ENCODE measurements at regions not wholly inside any gene's neighbourhood (a gene's known extent, or its start where the extent isn't known, plus 50 kb on each side); places are given as distances from the start of the nearest gene placed in this dataset.

DNA sequence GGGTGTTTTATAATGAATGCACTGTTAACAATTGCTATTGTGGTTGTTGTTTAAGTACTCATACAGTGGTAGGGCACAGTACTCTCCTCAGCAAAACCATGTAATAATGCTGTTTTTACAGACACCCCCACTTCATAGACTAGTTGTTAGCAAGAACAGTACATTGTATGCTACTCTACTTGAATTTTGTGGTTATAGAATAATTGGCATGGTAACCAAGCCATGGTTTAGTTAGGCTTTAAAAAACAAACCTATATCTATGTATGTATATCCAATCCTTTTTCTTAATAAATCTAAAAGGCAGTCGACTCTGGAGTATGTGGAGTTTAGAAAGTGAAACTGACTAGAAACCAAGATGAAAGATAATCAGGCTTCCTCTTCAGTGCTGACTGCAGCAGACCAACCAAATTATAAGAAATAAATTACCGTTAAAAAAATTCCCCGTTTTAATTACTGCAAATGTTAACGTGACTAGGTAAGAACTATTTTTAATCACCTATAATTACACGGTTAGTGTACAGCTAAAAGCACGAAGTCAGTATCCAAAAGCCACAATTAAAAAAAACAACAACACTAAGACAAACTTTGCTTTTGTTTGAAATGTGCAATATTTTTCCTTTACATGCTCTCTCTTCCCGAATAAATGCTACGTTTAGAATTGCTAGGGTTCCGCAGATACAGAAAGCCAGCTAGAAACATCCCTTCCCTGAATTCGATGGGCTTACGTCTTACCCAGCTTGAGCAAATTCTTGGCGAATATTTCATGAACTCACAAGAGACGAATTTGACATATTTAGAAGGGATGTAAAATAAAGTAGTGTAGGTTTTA, 113.3 kb upstream of the SERTAD2 start:
- H3K36me3 ChIP-seq (replicated peaks; ENCODE audit: insufficient read depth, low read length): no peaks in the 10 kb centered on the region
- peak overlapping the region; percentile 83 for H2AFZ ChIP-seq (ENCODE audit: low read length)
- H3F3A ChIP-seq (ENCODE audit: insufficient read depth, low read length): peaks cover 22% of the 10 kb centered on the region
- peak overlapping the region; percentile 64 for H3K4me3 ChIP-seq (ENCODE audit: low read length)
- no peaks in the 10 kb centered on the region for H3K27me3 ChIP-seq (replicated peaks; ENCODE audit: insufficient read depth, low read length)
- H3K9me2 ChIP-seq (replicated peaks; ENCODE audit: insufficient read depth, low read length): no peaks in the 10 kb centered on the region
- TF ChIP-seq EZH2phosphoT487 (IDR thresholded peaks at IDR 0.05; ENCODE audit: low read length) (no peak), EZH2 (optimal IDR thresholded peaks at IDR 0.05; ENCODE audit: low read depth, low read length) (no peak)
- TF ChIP-seq, protein P1, sequence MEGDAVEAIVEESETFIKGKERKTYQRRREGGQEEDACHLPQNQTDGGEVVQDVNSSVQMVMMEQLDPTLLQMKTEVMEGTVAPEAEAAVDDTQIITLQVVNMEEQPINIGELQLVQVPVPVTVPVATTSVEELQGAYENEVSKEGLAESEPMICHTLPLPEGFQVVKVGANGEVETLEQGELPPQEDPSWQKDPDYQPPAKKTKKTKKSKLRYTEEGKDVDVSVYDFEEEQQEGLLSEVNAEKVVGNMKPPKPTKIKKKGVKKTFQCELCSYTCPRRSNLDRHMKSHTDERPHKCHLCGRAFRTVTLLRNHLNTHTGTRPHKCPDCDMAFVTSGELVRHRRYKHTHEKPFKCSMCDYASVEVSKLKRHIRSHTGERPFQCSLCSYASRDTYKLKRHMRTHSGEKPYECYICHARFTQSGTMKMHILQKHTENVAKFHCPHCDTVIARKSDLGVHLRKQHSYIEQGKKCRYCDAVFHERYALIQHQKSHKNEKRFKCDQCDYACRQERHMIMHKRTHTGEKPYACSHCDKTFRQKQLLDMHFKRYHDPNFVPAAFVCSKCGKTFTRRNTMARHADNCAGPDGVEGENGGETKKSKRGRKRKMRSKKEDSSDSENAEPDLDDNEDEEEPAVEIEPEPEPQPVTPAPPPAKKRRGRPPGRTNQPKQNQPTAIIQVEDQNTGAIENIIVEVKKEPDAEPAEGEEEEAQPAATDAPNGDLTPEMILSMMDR (IDR thresholded peaks at IDR 0.05; ENCODE audit: low read length): no peak
- H3K4me2 ChIP-seq (ENCODE audit: low read depth, low read length): peak overlapping the region; percentile 85
- H3K79me2 ChIP-seq (ENCODE audit: low read length): no peaks in the 10 kb centered on the region
- no peaks in the 10 kb centered on the region for H3K9me3 ChIP-seq (replicated peaks; ENCODE audit: insufficient read depth, low read length)
- peak overlapping the region; percentile 96 for H3K9ac ChIP-seq (ENCODE audit: low read length)
- H4K20me1 ChIP-seq (ENCODE audit: insufficient read depth, low read length): no peaks in the 10 kb centered on the region
- peak; percentile 78 for DNase-seq
- peak overlapping the region; percentile 85 for H3K27ac ChIP-seq (ENCODE audit: low read length)
- H3K4me1 ChIP-seq (ENCODE audit: low read length): peaks cover 24% of the 10 kb centered on the region

DNA sequence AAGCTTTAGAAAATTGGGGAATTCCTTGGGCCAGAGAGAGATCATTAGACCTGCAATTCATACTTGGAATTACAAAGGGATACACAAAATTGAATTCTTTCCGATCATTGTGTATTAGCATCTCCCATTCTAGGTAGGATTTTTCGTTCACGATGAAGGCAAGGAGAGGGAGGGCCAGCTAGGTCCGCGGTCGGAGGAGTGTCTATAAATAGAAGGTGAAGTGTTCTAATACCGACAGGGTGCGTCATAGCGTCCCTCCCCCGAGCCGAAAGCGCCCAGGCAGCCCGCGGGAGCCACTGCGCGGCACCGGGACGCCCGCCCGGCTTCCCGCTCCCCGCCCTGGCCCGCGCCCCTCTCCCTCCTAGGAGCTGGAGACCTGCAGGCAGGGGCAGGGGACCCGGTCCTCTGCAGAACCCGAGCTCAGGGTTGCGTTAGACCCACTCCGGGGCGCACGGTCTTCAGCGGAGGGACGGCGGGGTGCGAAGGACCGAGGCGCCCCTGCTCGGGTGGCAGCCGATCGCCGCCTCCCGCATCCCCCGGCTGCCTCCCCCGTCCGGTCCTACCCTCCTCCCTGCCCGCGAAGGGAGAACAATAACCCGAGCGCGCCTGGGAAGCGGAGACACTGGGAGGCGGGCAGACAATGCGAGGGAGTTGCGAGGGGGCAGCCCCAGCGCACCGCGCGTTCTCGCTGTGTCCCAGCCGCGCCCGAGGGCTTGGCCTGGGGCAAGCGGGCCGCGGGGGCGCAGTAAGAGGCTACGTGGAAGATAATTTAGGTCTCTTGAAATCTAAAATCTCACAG, 114.2 kb upstream of the SERTAD2 start:
- no peaks in the 10 kb centered on the region for H3K9me3 ChIP-seq (replicated peaks; ENCODE audit: insufficient read depth, low read length)
- no peaks in the 10 kb centered on the region for H3K27me3 ChIP-seq (replicated peaks; ENCODE audit: insufficient read depth, low read length)
- peak overlapping the region; percentile 85 for H3K27ac ChIP-seq (ENCODE audit: low read length)
- peaks cover 24% of the 10 kb centered on the region for H3K4me1 ChIP-seq (ENCODE audit: low read length)
- H3K4me2 ChIP-seq (ENCODE audit: low read depth, low read length): peak overlapping the region; percentile 85
- DNase-seq: peak; percentile 92
- TF ChIP-seq EZH2phosphoT487 (IDR thresholded peaks at IDR 0.05; ENCODE audit: low read length) (no peak), EZH2 (optimal IDR thresholded peaks at IDR 0.05; ENCODE audit: low read depth, low read length) (no peak)
- TF ChIP-seq, protein P1 (IDR thresholded peaks at IDR 0.05; ENCODE audit: low read length): no peak
- H4K20me1 ChIP-seq (ENCODE audit: insufficient read depth, low read length): no peaks in the 10 kb centered on the region
- H2AFZ ChIP-seq (ENCODE audit: low read length): peak overlapping the region; percentile 83
- H3K9me2 ChIP-seq (replicated peaks; ENCODE audit: insufficient read depth, low read length): no peaks in the 10 kb centered on the region
- H3F3A ChIP-seq (ENCODE audit: insufficient read depth, low read length): peaks cover 22% of the 10 kb centered on the region
- H3K79me2 ChIP-seq (ENCODE audit: low read length): no peaks in the 10 kb centered on the region
- peak overlapping the region; percentile 96 for H3K9ac ChIP-seq (ENCODE audit: low read length)
- H3K4me3 ChIP-seq (ENCODE audit: low read length): peak overlapping the region; percentile 64
- H3K36me3 ChIP-seq (replicated peaks; ENCODE audit: insufficient read depth, low read length): no peaks in the 10 kb centered on the region

DNA sequence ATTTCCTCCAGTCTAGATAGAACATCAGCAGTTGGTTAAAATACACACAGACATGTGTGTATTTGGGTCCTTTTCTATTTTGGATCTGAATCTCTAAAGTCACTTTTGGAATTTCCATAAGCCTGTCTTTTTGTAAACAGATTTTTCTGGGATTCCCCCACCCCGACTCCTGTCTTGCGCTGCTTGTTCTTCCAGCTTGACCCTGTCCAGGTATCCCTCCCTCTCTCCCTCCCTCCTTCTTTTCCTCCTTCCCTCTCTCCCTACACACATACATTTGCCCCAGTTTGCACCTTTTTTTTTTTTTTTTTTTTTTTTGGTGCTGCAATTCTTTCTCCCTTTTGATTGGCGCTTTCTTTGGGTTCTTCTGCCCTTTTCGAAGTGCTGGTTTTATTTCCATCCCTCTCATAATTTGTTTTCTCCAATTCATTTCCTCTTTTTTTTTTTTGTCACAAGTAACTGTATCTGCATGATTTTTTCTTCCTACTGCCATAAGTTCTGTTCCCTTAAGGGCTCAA, 114.8 kb upstream of the SERTAD2 start:
- Histone ChIP-seq H3K27me3 (replicated peaks; ENCODE audit: insufficient read depth, low read length) (no peaks in the 10 kb centered on the region), H3K79me2 (ENCODE audit: low read length) (no peaks in the 10 kb centered on the region), H3K9ac (ENCODE audit: low read length) (peak overlapping the region; percentile 96), H3K4me3 (ENCODE audit: low read length) (peak overlapping the region; percentile 64), H3K4me2 (ENCODE audit: low read depth, low read length) (peak overlapping the region; percentile 85), H3K9me2 (replicated peaks; ENCODE audit: insufficient read depth, low read length) (no peaks in the 10 kb centered on the region), H3F3A (ENCODE audit: insufficient read depth, low read length) (peaks cover 22% of the 10 kb centered on the region), H4K20me1 (ENCODE audit: insufficient read depth, low read length) (no peaks in the 10 kb centered on the region), H3K4me1 (ENCODE audit: low read length) (peaks cover 17% of the 10 kb centered on the region), H3K27ac (ENCODE audit: low read length) (peak overlapping the region; percentile 85), H3K9me3 (replicated peaks; ENCODE audit: insufficient read depth, low read length) (no peaks in the 10 kb centered on the region), H3K36me3 (replicated peaks; ENCODE audit: insufficient read depth, low read length) (no peaks in the 10 kb centered on the region), H2AFZ (ENCODE audit: low read length) (peak overlapping the region; percentile 83)
- TF ChIP-seq EZH2 (optimal IDR thresholded peaks at IDR 0.05; ENCODE audit: low read depth, low read length) (no peak), EZH2phosphoT487 (IDR thresholded peaks at IDR 0.05; ENCODE audit: low read length) (no peak)
- TF ChIP-seq, protein P1 (IDR thresholded peaks at IDR 0.05; ENCODE audit: low read length): no peak
- DNase-seq: no peak

Measured in MM.1S (cell line).